HG02981 (cell line): ENCODE measurements at regions not wholly inside any gene's neighbourhood (a gene's known extent, or its start where the extent isn't known, plus 50 kb on each side); places are given as distances from the start of the nearest gene placed in this dataset.

Source experiments
- ATAC-seq: cut with Tn5 transposase; IDR thresholded peaks from one replicate; pipeline ENCODE4 v1.9.1; 2021; ENCODE audit warnings: mild to moderate bottlenecking, moderate library complexity; ENCODE audit not compliant: unreplicated experiment

GRCh38 chr7:86914551-86914950, 144.9 kb downstream of the ELAPOR2 start:
- ATAC-seq = no peak
